BLaER1 (cell line): ENCODE measurements at regions not wholly inside any gene's neighbourhood (a gene's known extent, or its start where the extent isn't known, plus 50 kb on each side); places are given as distances from the start of the nearest gene placed in this dataset.

Experiments used
- H3K27ac ChIP-seq: shearing (Covaris generic); formaldehyde crosslinking; 2 replicates; pipeline ENCODE4 v1.8.1; 2022
- H3K27me3 ChIP-seq: shearing (Covaris generic); formaldehyde crosslinking; 2 replicates; pipeline ENCODE4 v1.8.1; 2022
- H3K36me3 ChIP-seq: shearing (Covaris generic); formaldehyde crosslinking; 2 replicates; pipeline ENCODE4 v1.8.1; 2022
- H3K4me1 ChIP-seq: shearing (Covaris generic); formaldehyde crosslinking; 2 replicates; pipeline ENCODE4 v1.8.1; 2022
- H3K4me2 ChIP-seq: shearing (Covaris generic); formaldehyde crosslinking; 2 replicates; pipeline ENCODE4 v1.8.1; 2022
- H3K4me3 ChIP-seq: shearing (Covaris generic); formaldehyde crosslinking; 2 replicates; pipeline ENCODE4 v1.8.1; 2022
- H3K9ac ChIP-seq: shearing (Covaris generic); formaldehyde crosslinking; 2 replicates; pipeline ENCODE4 v1.8.1; 2022
- H3K9me3 ChIP-seq: shearing (Covaris generic); formaldehyde crosslinking; 2 replicates; pipeline ENCODE4 v1.8.1; 2022
- H4K20me1 ChIP-seq: shearing (Covaris generic); formaldehyde crosslinking; 2 replicates; pipeline ENCODE4 v1.8.1; 2022
- Cebpa-rat ChIP-seq: shearing (Covaris generic); IDR thresholded peaks from 2 replicates; pipeline ENCODE4 v1.8.1; 2022

DNA sequence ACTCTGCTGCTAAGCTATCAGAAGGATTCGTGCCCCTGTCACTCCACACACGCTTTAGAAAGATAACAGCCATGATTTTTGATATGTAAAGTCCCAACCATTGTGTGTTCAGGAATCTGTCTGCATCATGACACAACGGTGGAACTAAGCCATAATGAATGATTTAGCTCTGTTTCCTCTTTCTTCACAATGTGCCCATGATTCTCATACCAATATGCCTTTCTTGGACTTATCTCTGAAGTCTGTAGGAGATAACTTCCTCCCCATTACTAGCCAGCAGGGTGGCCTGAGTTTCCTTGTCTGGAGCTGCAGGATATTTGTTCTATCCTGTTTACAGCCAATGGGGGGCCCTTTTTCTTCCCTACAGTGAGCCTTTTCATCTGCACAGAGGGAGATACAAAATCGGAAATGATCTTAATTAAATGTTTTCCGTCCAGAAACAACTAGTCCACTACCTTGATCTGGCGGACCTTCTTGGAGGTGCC lies 511.7 kb downstream of the USP25 start:
- Histone ChIP-seq H3K4me2 (no peak overlapping the region), H3K9ac (no peak overlapping the region)

DNA sequence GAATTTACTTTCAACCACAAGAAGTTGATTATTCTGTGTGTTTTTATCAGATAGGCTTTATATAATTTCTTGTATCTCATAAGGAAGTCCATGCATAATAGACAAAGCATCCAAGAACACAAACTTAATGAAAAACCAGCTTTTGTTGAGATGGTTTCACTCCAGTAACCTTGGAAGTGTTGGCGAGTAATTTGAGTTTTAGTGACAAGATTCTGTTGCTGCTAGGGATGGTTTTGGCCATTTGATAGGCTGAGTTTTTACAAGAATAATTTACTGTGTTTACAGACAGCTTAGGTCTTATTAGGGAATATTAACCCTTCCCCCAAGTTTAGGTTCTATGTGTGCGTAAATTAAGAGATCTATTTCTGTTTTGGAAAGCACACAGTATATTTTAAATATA lies 513.6 kb downstream of the USP25 start:
- TF ChIP-seq Cebpa-rat: no peak
- Histone ChIP-seq H3K27me3 (no peaks in the 10 kb centered on the region), H3K27ac (no peak overlapping the region), H3K4me1 (no peaks in the 10 kb centered on the region), H3K36me3 (no peaks in the 10 kb centered on the region), H3K4me2 (no peak overlapping the region), H3K9ac (no peak overlapping the region), H4K20me1 (no peaks in the 10 kb centered on the region), H3K9me3 (no peaks in the 10 kb centered on the region), H3K4me3 (no peak overlapping the region)

More for the DNA sequence above, 511.7 kb downstream of the USP25 start:
- Histone ChIP-seq H3K9me3 (no peaks in the 10 kb centered on the region), H3K27ac (no peak overlapping the region), H3K27me3 (no peaks in the 10 kb centered on the region), H4K20me1 (no peaks in the 10 kb centered on the region), H3K4me1 (no peaks in the 10 kb centered on the region), H3K36me3 (no peaks in the 10 kb centered on the region), H3K4me3 (no peak overlapping the region)
- TF ChIP-seq Cebpa-rat: no peak

DNA sequence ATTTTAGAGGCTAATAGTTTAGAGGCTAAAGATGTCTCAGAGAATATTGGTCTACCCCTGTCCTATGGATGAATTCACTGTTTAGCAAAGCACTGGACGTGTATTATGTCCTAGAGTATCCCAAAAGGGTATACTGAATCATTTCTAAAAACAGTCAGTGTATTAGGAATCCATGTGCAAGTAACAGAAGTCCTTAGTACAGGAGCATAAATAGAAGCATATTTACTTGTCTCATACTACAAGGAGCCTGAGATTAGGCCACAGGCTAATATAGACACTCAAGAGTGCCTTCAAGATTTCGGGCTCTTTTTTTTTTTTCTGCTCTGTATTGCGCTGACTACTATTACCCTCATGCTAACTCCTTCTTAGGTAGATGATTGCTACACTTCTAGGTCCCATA lies 518.9 kb downstream of the USP25 start:
- Histone ChIP-seq H3K4me2 (no peak overlapping the region), H3K36me3 (no peaks in the 10 kb centered on the region), H4K20me1 (no peaks in the 10 kb centered on the region), H3K27ac (no peak overlapping the region), H3K4me1 (no peaks in the 10 kb centered on the region), H3K9ac (no peak overlapping the region), H3K4me3 (no peak overlapping the region), H3K9me3 (no peaks in the 10 kb centered on the region), H3K27me3 (no peaks in the 10 kb centered on the region)
- no peak for TF ChIP-seq Cebpa-rat

DNA sequence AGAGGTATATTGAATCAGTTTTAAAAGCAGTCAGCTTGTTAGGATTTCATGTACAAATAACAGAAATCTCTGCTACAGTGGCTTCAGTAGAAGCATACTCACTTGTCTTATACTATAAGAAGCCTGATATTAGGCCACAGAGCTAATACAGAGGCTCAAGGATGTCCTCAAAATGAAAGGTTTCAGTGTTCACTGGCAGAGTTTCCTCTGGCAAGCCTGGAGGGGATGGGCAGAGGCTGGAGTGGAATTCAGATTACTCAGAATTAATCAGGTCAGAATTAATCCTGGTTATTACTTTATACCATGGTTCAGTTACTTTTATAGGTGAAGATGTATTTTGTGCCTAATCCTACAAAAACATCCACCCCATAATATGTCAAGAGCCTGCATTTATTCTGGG lies 520.5 kb downstream of the USP25 start:
- Histone ChIP-seq H3K4me1 (no peaks in the 10 kb centered on the region), H3K27me3 (no peaks in the 10 kb centered on the region), H3K36me3 (no peaks in the 10 kb centered on the region), H4K20me1 (no peaks in the 10 kb centered on the region), H3K4me2 (no peak overlapping the region), H3K9me3 (no peaks in the 10 kb centered on the region), H3K4me3 (no peak overlapping the region), H3K9ac (no peak overlapping the region), H3K27ac (no peak overlapping the region)
- TF ChIP-seq Cebpa-rat: no peak

DNA sequence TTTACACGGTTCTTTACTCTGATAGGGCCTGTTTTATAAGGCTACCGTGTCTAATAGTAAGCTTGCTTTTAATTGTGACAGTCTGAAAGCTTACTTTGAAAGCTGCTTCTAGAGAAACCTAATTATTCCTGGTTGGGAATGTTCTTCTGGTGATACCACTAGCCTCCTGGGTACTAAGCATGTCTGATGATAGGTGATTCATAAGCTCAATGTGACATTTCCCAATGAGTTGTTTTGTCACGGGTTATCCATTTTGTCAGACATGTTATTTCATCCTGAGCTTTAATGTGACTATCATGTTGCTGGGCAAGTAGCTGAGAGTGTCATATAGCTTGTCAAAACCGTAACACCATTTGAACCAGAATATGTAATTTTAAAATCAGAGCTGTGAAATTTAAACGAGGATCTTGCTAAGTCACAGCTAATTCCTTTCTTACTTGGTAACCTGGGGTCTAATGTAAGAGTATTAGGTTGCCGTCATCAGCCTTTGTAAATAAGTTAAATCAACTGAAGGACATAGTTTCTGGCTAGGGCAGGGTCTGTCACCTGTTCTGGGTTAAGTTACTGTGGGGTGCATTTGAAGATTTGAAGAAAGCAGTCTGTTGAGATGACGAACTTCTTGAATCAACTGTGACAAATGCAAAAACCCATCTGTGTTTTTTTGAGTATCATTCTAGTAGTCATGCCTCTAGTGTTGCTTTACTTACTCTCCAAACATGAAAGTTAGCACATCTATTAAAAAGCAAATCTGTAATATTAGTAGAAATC lies 529.2 kb downstream of the USP25 start:
- Histone ChIP-seq H3K27me3 (no peaks in the 10 kb centered on the region), H3K4me3 (no peak overlapping the region), H3K4me1 (no peaks in the 10 kb centered on the region), H4K20me1 (no peaks in the 10 kb centered on the region), H3K9me3 (no peaks in the 10 kb centered on the region), H3K4me2 (no peak overlapping the region), H3K9ac (no peak overlapping the region), H3K36me3 (no peaks in the 10 kb centered on the region), H3K27ac (no peak overlapping the region)
- TF ChIP-seq Cebpa-rat: no peak

DNA sequence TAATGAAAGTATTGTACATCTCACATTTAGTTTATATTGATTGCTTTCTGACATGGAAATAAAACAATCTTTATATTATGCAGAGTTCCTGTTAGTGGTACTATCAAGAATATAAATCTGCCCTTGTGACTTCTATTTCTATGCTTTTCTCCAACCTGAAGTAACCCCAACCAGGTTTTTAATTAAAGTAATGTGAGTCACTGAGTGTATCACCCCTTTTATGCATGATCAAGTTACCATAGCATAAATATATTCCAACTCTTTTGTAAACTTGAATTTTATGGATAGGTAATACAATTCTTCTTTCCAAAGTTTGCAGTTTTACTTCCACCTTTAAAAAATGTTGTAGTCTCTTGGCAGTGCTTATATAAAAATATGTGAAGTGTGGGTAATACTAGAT lies 532.3 kb downstream of the USP25 start:
- TF ChIP-seq Cebpa-rat: no peak
- Histone ChIP-seq H3K36me3 (no peaks in the 10 kb centered on the region), H4K20me1 (no peaks in the 10 kb centered on the region), H3K4me3 (no peak overlapping the region), H3K9me3 (no peaks in the 10 kb centered on the region), H3K27me3 (no peaks in the 10 kb centered on the region), H3K4me2 (no peak overlapping the region), H3K27ac (no peak overlapping the region), H3K9ac (no peak overlapping the region), H3K4me1 (no peaks in the 10 kb centered on the region)

DNA sequence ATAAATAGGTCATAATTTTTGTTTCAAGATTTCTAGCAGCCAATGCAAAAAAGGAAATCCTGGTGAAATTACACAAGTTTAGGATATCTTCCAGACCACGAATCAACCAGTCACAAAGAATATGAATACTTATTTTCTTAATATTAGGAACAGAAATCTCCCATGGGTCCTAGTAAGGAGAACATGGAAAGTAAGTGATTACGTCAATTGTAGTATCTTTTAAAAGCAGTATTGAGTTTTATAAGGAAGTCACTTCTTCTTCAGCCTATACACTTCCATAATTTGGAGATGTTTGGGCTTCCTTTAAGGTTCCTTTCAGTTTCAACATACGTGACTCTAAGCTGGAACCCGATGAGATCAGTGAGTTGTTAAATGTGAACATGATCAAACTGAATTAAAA lies 534.5 kb downstream of the USP25 start:
- Histone ChIP-seq H4K20me1 (no peaks in the 10 kb centered on the region), H3K27ac (no peak overlapping the region), H3K4me1 (no peaks in the 10 kb centered on the region), H3K4me2 (no peak overlapping the region), H3K9me3 (no peaks in the 10 kb centered on the region), H3K9ac (no peak overlapping the region), H3K36me3 (no peaks in the 10 kb centered on the region), H3K4me3 (no peak overlapping the region), H3K27me3 (no peaks in the 10 kb centered on the region)
- TF ChIP-seq Cebpa-rat: no peak

DNA sequence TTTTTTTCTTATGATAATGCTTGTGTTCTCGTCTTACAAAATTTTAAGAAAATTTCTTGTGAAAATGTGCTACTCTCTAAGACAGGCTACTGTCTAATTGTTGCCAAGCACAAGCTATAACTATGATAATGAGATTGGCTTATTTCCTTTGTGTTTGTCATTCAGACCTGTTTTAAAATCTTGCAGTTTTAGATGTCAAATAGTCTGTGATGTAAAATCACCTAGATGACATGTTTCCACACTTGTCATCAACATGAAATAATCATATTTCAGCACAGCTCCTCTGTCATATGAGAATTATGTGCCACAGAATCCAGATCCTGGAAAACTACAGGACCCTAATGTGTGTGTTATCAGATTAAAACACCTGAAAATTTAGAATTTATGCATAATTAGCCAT lies 539.7 kb downstream of the USP25 start:
- H4K20me1 ChIP-seq: no peaks in the 10 kb centered on the region
- TF ChIP-seq Cebpa-rat: no peak
- no peak overlapping the region for H3K4me3 ChIP-seq
- no peak overlapping the region for H3K27ac ChIP-seq
- H3K4me2 ChIP-seq: no peak overlapping the region
- no peaks in the 10 kb centered on the region for H3K9me3 ChIP-seq
- no peaks in the 10 kb centered on the region for H3K4me1 ChIP-seq
- no peaks in the 10 kb centered on the region for H3K27me3 ChIP-seq
- no peak overlapping the region for H3K9ac ChIP-seq
- no peaks in the 10 kb centered on the region for H3K36me3 ChIP-seq

DNA sequence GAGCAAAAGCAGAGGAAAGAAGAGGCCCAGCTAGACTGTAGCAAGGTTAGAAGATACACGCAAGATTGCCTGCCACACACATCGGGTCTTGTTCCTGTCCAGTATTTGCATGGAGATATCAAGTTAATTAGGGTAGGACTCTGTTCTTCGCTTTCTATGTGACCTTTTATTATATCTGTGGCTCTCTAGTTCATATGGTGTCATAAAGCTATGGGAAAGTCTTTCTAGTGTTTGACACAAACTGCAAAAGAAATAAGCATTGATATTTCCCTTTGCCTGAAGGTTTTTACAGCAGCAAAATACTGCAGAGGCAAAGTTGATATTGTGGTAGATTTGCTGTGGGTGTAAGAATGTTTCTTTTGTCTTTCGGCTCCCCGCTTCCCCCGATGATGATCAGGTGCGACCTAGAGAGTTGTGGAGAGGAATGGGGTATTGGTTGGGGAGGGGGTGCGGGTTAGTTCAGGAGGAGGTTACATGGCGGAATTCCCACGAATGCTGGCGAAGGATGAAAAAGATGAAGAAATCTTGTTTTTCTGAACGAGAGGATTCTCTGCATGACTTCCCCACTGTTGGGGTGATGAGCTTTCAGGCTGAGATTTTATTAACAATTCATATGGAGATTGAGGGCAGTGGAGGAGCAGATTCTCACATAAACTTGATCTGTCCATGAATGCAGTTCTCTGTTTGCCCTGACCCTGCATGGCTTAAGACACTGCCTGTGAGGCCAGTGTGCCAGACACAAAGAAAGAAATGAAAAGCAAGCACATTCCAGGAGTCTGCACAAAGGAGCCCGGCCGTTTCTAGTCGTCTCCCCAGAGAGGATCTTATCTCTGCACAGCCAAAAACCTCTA lies 550.2 kb downstream of the USP25 start:
- H3K4me2 ChIP-seq: no peak overlapping the region
- H3K36me3 ChIP-seq: no peaks in the 10 kb centered on the region
- no peaks in the 10 kb centered on the region for H4K20me1 ChIP-seq
- H3K27ac ChIP-seq: no peak overlapping the region
- no peaks in the 10 kb centered on the region for H3K4me1 ChIP-seq
- H3K4me3 ChIP-seq: no peak overlapping the region
- no peak overlapping the region for H3K9ac ChIP-seq
- TF ChIP-seq Cebpa-rat: no peak
- no peaks in the 10 kb centered on the region for H3K9me3 ChIP-seq
- H3K27me3 ChIP-seq: no peaks in the 10 kb centered on the region

DNA sequence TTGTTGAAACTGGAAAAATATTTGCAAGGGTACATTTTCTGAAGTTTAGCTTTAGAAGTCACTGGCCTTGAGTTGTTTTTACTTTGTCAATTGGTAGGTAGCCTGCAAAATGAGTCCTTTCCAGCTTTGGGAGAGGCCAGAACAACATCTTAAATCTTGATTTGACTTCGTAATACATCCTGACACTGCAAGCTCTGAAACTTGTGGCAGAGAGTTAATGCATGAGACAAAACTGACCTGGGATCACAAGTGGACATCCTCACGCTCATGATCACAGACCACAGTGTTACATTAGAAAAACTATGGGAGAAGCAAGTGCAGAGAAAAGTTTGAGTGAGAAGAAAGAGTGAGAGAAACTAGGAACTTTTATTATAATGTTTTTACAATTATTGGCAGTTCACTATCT lies 550.9 kb downstream of the USP25 start:
- Histone ChIP-seq H3K9ac (no peak overlapping the region), H4K20me1 (no peaks in the 10 kb centered on the region), H3K4me2 (no peak overlapping the region), H3K4me3 (no peak overlapping the region), H3K27ac (no peak overlapping the region), H3K36me3 (no peaks in the 10 kb centered on the region), H3K27me3 (no peaks in the 10 kb centered on the region), H3K9me3 (no peaks in the 10 kb centered on the region), H3K4me1 (no peaks in the 10 kb centered on the region)
- no peak for TF ChIP-seq Cebpa-rat
